NCI-H524 treated with DMSO at 0.1 percent for 48 hours (cell line): ENCODE measurements at regions not wholly inside any gene's neighbourhood (a gene's known extent, or its start where the extent isn't known, plus 50 kb on each side); places are given as distances from the start of the nearest gene placed in this dataset.
"Not testable (repeated sequence)": the region's sequence is repeated elsewhere in the genome, so short reads cannot be mapped to it uniquely, and the experiment has no call there.

Experiments used
- DNase-seq: peaks from one replicate; lab custom pipeline; 2025; lab: John Stamatoyannopoulos, UW

DNA sequence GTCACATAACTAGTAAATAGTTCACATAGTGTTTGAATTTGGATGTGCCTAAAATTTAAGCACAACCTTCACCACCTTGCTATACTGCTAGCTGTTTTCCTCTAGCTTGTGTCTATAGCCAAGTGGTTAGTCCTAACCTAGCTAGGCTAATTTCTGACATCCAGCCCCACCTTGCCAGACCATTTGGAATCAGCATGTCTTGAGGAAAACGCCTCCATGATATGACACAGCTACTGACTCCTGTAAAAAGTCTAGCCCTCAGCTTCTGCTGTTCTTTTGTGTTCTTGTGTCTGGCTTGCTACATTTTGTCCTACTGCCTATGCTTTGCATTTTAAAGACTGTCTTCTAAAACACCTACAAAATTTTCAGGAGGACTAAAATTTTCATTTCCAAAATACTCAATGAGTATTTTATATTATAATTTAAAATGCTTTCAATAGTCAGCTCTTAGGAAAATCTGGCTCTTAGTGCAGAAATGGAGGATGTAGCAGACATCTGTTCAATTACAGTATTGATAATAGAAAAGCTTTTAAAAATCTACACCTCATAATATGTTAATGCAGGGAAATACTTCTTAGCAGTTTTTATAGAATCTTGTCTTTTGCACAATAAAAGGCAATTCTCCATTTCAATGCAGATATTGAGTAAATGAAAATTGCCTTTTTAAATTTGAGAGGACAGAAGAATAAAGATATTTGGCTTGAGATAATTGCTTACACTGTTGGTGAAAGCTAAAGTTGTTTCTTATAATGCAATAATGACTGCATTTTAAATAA, 160.8 kb upstream of the APP start:
- DNase-seq: no peak

DNA sequence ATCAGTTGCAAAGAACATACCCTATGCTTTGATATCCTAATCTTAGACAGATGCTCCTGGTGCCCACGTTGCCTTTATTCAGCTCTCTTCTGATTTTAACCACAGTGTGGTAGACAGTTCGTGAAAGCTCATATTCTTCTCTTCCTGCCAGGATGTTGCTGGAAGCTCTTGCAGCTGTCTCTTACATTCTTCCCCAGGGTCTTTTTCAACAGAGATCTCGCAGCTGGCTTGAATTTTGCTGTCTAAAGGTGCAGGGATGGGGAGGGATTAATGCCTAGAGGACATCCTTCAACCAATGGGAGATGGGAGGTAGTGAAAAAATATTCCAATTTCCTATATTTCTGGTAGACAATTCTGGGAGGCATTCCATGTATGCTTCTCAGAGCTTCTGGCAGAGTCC, 150.0 kb upstream of the APP start:
- DNase-seq: no peak

DNA sequence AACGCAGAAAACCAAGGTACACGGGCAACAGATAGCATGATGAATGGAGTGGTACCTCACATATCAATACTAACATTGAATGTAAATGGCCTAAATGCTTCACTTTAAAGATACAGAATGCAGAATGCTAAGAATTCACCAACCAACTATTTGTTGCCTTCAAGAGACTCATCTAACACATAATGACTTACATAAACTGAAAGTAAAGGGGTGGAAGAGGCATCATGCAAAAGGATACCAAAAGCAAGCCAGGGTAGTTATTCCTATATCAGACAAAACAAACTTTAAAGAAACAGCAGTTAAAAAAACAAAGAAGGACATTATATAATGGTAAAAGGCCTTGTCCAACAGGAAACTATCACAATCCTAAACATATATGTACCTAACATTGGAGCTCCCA, 137.1 kb upstream of the APP start:
- no peak for DNase-seq

DNA sequence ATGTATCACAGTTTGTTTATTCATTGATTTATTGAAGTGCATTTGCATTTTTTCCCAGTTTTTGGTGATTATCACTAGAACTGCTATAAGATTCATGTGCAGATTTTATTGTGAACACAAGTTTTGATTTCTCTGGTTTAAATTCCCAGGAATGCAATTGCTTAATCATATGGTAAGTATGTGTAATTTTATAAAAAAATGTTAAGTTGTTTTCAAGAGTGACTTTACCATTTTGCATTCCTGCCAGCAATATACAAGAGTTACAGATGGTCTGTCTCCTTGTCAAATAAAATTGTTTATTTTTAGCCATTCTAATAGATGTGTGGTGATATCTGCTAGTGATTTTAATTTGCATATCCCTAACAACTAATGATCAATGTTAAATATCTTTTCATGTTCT, 127.3 kb upstream of the APP start:
- no peak for DNase-seq

DNA sequence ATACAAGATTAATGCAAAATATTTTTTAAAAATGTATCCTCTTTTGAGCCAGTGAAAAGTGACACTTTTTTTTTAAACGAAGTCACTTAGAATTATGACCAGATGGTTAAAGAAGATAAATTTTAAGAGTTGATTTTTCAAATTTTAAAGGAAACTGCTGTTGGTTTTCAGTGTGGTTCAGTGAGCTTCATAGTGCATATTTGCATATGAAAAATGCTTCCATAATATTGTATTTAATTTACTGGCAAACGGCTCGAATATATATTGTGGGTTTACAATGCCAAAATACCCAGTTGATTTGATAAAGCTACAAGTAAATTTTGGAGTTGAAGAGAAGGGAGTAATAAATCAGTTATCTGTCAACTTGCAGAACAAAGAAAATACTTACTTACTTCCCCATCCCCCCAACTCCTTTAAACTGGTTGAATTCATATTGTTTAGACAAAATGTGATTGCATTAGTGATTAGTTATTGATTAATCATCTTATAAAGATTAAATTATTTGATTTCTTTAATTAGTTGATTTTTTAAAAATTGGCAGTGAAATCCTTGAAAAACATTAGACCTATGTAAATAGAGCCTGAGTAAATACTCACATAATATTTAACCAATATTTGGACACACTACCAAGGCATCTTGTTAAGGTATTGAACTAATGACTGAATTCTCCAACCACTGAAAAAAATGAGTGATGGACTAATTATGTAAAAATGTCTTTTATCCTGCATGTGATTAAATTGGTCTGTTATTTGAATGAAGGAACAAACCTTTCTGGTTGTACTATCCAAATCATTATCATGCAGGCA, 122.8 kb upstream of the APP start:
- DNase-seq: no peak

DNA sequence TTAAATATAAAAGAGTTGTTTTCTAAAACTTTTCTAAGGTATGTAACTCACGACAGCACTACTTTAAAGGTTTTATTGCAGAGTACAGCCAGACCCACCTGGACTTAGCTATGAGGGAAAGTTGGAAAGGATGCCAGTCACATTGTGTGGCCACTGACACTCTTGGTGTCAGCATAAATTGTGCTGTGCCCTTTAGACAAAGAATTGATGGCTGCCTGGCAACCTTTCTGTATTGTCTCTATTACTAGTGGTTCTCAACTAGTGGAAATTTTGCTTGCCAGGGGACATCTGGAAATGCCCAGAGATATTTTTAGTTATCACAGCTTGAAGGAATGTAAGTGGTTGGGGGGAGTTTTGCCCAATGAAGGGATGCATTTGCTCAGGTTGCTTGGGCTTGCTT, 117.5 kb upstream of the APP start:
- no peak for DNase-seq

DNA sequence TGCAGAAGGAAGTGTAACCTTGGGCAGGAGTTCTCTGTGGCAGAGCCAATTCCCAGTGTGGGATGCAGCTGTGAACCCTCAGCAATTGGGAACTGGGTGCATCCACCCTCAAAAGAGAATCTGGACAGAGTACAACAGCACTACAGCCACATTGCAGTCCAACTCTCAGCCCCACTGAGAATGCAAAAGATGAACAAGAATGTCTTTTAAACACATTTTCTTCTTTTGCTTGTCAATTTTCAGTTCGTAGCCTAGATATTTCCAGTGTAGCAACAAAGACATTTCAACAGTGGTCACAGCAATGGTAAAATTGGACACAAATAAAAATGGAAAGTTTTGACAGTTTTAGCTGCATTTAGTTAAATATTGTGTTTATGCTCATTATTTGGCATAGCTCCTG, 114.0 kb upstream of the APP start:
- no peak for DNase-seq

DNA sequence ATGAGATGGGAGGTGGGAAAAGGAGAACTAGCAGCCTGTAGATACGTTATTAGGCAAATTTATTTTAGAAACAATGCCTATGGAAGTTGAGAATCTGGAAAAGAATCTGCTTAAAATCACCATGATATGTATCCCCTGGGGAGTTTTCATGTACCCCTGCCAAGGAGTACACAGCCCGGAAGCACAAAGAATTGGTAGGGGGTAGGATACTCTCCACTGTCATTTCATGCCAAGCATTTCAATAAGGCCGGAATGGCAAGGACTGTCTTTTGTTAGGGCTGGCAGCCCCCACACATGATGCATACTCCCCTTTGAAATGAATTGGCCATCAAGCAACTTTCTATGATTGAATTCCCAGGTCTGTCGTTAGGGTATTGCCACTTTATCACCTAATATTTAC, 111.5 kb upstream of the APP start:
- no peak for DNase-seq

DNA sequence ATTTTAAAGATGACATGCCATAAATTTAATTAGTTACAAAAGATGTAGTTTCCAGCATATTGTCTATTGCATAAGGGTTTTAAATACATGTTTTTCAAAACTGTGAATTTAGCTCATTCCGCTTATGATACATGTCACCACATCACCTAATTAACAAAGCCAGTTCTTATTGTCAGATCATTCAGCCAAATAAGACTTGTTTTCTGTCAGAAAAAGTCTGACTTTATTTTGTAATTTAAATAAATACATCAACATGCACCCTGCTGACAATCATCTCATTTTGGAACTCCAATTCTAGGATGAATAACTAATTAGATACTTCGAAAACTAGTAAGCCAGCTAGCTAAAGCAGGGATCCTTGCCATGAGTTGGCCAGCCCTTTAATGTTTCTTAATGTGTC, 110.9 kb upstream of the APP start:
- no peak for DNase-seq

DNA sequence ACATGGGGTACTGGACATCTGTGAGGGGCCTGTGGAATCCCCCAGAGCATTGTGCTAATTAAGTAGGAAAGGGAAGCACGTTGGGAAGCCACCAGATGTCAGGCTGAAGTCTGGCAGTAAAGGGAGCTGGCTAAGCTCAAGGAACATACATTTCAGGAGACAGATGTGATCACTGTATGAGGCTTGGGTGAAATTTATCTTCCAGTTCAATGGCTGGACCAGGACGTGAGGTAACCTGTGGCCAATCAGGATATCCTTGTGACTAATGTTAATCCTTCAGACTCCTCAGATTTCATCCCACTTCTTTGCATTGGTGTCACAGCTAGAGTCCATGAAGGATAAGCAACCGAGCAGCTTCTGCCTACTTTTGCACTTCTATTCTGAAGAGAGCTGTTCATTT, 110.2 kb upstream of the APP start:
- DNase-seq: peak; percentile 100

DNA sequence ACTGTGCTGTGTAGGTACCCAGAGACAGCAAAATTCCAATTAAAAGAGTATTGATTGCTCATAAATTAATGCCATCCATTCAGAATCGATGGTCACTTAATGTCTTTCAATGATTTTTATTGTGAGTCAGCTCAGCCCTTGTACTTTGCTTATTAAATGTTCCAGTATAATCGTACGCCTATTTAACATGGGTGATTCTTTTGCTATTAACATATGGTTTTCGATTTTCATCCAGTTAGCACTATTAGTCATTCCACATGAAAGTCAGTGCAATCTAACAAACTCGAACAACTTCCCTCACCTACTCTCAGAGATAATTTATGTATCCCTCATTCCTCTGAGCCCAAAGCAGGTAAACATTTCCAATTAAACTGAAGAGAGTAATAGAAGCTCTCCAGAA, 109.6 kb upstream of the APP start:
- DNase-seq: no peak

DNA sequence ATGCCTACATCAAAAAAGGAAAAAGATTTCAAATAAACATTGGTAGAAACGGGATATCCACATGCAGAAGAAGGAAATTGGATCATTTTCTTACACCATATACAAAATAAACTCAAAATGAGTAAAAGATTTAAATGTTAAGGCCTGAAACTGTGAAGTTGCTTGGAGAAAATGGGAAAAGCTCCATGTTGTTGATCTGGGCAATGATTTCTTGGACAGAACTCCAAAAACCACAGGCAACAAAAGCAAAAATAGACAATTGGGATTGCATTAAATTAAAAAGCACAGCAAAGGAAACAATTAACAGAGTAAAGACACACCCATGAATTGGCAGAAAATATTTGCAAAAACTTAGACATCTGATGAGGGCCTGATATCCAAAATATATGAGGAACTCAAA, 105.2 kb upstream of the APP start:
- no peak for DNase-seq

DNA sequence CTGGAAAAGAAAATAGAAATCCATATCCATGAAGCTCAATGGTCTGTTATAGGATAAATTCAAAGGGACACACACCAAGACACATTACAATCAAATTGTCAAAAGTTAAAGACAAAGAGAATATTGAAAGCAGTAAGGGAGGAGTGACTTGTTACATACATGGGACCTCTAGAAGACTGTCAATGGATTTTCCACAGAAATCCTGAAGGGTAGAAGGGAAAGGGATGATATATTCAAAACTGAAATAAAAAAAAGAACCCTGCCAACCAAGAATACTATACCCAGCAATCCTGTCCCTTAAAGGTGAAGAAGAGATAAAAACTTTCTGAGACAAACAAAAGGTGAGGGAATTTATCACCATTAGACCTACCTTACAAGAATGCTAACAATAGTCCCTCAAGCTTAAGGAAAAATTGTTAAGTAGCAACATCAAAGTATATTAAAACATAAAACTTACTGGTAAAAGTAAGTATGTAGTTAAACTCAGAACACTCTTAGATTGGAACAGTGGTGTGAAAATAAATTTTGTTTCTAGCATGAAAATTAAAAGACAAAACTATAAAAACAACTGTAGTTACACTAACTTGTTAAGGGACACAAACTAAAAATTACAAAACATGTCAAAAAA, 103.2 kb upstream of the APP start:
- DNase-seq: no peak

DNA sequence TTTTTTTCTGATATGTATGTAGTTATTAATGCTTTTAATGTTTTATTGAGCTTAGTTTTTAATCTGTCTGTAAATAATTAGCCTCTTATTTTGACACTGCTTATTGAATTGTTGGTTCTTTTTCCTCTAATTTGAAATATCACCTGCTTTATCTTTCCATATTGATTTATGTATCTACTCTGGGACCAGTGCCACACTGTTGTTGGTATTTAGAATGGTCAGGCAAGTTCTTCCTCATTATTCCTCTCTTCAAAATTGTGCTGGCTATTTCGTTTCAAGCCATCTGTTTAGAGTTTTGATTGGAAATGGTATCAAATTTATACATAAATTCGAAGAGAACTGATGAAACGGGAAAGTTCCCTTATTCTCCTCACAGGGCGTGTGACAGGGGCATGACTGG, 96.8 kb upstream of the APP start:
- no peak for DNase-seq

DNA sequence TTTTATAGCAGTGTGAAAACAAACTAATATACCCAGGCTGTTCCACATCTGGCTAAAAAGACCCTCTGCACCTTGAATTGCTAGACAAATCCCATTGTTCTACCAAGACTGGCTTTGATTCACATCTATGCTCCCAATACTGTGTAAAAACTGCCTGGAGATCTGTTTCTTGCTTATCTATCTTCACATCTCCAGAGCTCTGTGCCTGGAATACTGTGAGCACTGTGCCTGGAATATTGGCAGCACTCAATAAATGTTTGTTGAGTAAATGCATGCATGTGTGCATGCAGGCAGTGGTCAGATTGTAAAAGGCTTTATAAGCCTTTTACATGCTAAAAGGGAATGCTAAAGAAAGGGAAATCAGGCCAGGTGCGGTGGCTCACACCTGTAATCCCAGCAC, 75.5 kb upstream of the APP start:
- no peak for DNase-seq

DNA sequence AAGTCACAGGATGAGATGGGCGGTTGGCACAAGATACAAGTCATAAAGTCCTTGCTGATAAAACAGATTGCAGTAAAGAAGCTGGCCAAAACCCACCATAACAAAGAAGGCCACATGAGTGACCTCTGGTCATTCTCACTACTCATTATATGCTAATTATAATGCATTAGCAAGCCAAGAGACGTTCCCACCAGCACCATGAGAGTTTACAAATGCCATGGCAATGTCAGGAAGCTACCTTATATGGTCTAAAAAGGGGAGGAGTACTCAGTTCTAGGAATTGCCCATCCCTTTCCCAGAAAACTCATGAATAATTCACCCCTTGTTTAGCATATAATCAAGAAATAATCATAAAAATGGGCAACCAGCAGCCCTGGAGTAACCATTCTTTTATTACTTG, 74.9 kb upstream of the APP start:
- DNase-seq: no peak

DNA sequence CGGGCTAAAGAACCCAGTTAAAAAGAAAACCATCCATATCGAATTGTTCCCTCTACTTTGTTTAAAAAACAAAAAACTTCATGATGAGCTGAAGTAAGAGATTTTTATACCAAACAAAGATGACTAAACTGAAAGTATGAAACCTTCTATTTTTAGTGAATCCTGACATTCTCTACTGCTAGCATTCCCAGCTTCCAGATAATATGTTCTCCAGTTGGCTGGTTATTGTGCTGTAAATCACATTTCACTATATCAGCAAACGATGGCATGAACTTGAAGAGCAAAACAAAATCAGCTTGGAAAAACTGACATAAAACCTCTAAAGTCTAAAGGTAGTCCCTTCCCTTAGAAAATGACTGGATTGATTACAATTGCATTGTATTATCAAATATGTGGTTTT, 68.1 kb upstream of the APP start:
- no peak for DNase-seq

DNA sequence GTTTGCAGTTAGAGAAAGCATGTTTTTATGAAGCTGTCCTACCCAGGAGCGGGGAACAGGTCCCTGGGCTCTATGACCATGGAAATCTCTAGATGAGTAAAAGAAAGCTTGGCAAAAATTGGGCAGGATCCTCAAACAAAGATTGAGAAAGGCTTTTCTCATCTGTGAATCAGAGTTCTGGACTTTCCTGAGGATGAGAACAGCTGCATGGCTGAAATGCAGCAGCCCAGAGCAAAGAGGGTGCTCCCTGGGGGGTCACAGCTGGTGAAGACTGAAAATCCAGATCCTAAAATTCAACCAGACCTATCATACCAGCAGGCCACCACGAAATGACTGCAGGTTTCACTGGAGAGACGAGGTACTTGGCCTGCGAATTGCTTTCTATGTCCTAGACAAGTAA, 65.7 kb upstream of the APP start:
- no peak for DNase-seq

DNA sequence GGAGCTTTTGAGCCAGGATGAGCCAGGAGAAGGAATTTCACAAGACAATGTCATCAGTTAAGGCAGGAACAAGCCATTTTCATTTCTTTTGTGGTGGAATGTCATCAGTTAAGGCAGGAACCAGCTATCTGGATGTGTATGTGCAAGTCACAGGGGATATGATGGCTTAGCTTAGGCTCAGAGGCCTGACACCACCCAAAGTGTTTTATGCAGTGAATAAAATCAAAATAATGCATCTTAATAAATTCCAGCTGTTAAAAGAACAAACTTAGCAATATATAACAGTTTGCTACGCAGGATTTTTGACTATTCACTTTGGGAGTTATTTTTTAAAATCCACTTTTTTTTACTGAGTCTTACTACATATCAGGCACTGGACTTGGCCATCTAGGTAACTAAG, 62.7 kb upstream of the APP start:
- not testable (repeated sequence) for DNase-seq

DNA sequence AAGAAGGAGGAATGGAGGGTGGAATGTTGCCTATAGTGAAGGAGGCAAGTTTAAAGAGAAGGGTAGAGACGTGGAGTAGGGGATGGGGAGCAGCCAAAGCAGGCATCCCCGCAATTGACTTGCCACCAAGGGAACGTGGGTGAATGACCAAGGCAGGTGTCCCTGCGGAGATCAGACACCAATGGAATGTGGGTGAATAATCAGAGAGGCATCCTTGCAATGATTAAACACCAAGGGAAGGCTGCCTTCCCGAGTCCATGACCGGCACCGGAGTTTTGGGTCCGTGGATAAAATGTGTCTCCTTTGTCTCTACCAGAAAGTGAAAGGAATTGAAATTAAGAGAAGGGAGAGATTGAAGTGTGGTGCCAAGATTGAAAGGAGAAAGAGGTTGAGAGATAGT, 61.9 kb upstream of the APP start:
- not testable (repeated sequence) for DNase-seq

DNA sequence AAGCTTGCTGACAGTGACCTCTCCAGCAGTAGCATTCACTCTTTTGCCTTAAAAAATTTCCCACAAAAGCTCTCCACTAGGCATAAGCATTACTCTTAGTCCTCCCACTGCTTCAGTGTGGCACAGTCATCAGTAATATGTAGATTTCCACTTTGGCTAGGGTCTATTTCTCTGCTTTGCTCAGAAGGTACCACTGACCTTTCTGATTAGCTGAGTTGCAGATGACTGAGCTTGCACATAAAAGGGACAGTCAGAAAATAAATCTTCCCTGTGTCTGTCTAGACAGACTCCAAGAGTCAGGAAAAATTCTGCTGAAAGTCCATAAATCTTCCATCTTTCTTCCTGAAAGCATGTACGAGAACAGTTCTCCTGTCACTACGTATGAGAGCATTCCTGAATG, 56.6 kb upstream of the APP start:
- no peak for DNase-seq

DNA sequence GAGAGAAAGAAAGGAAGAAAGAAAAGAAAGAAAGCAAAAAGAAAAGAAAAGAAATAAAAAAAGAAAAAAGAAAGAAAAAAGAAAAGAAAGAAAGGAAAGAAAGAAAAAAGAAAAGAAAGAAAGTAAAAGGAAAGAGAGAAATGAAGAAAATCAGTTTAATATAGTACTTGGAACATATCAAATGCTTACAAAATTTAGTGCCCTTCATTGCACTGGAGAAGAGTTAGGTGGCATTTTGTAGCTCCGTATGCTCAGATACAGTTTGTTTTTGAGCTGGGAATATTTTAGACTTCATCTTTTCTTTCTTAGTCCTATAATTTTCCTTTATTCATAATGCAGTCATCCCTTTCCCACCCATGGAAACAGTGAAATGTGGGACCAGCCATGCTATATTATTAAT, 56.2 kb upstream of the APP start:
- no peak for DNase-seq

DNA sequence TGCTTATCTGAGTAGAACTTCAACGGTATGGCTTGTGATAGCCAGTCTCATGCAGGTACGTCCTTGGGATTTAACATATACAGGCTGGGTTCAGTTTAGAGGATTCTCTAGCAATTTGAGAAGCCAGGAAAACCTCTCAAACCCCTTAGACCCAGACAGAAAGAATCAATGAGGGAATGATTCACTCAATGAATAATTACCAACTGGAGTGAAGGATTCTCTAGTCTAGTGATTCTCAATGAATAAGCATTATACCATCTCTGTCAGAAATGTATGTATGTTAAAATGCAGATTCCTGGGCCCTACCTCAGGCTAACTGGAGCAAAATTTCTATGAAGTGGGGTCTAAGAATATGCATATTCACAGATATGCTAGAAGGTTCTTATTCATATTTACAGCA, 54.5 kb upstream of the APP start:
- no peak for DNase-seq
